ENCODE measurements at regions not wholly inside any gene's neighbourhood (a gene's known extent, or its start where the extent isn't known, plus 50 kb on each side); places are given as distances from the start of the nearest gene placed in this dataset.

- TF ChIP-seq POLR2A (IDR thresholded peaks at IDR 0.05; ENCODE audit: low read depth, low read length), result no peak
- TF ChIP-seq POLR2AphosphoS5 (IDR thresholded peaks at IDR 0.05; ENCODE audit: low read depth, low read length), result no peak
- TF ChIP-seq SPI1 (IDR thresholded peaks at IDR 0.05; ENCODE audit: low read depth, low read length), result no peak
- no peak for TF ChIP-seq POU2F2 (IDR thresholded peaks at IDR 0.05; ENCODE audit: low read depth, low read length)
- TF ChIP-seq TAF1 (IDR thresholded peaks at IDR 0.05; ENCODE audit: low read depth, low read length), result no peak
These were observed 137.6 kb downstream of the FAM124B start for GRCh38 chr2:224264259-224264658.
